Testis (tissue), 2 donors: ENCODE measurements at regions not wholly inside any gene's neighbourhood (a gene's known extent, or its start where the extent isn't known, plus 50 kb on each side); places are given as distances from the start of the nearest gene placed in this dataset.

Experiments
- DNase-seq: peaks from one replicate; pipeline ENCODE4 v3.0.0-alpha.2; 2019
- H3K27ac ChIP-seq, 2 donors: fragments of 200-600 bp; sonication (generic); one replicate each; pipeline ENCODE4 v1.5.1; 2019
- H3K27me3 ChIP-seq: fragments of 200-600 bp; sonication (generic); one replicate; pipeline ENCODE4 v1.5.1; 2019
- H3K36me3 ChIP-seq: fragments of 200-600 bp; sonication (generic); one replicate; pipeline ENCODE4 v1.5.1; 2017; ENCODE audit warnings: low read depth; ENCODE audit errors: missing control alignments
- H3K4me1 ChIP-seq: fragments of 200-600 bp; sonication (generic); one replicate; pipeline ENCODE4 v1.5.1; 2019
- H3K4me3 ChIP-seq, 2 donors: fragments of 200-600 bp; sonication (generic); one replicate each; pipeline ENCODE4 v1.5.1; 2017 to 2019
- H3K9me3 ChIP-seq: fragments of 200-600 bp; sonication (generic); one replicate; pipeline ENCODE4 v1.5.1; 2017
- CTCF ChIP-seq, 3 experiments: fragments of 450-650 bp in 2 of 3; fragments of 200-600 bp in 1 of 3; sonication (generic) in 1 of 3; IDR thresholded peaks; one replicate each; pipeline ENCODE4 v1.5.1; 2016 to 2019; ENCODE audit warnings: antibody characterized with exemption in 3 of 3, mild to moderate bottlenecking in 2 of 3, moderate library complexity in 1 of 3
- POLR2A ChIP-seq: fragments of 450-650 bp; IDR thresholded peaks from one replicate; pipeline ENCODE4 v1.6.1; 2017; ENCODE audit warnings: antibody characterized with exemption, mild to moderate bottlenecking, moderate library complexity
- whole genome bisulfite sequencing, 2 donors: methylation state at CpG; one replicate each; pipeline ENCODE4 v1.1.5; 2018; 5-methylcytosine and 5-hydroxymethylcytosine counted together
- intact Hi-C: fragments of 100-400 bp; cut with DNase I; formaldehyde crosslinking; loops from one replicate; pipeline ENCODE4 v1.15.1; 2023; ENCODE audit warnings: low total_unique reads

- Histone ChIP-seq H3K27ac (no peak overlapping the region), H3K9me3 (no peaks in the 10 kb centered on the region), H3K4me3 (no peak overlapping the region), H3K36me3 (no peaks in the 10 kb centered on the region), H3K4me1 (no peaks in the 10 kb centered on the region), H3K27me3 (no peaks in the 10 kb centered on the region)
- intact Hi-C loops = no loop called here
- TF ChIP-seq CTCF (IDR thresholded peaks at IDR 0.05) = no peak
- TF ChIP-seq POLR2A = no peak
- WGBS, 2 donors = 62 to 66% methylated on average over 2 of the region's 2 CpGs
- DNase-seq = no peak
These were observed 108.1 kb upstream of the PABPC4L start for GRCh38 chr4:134309715-134310114.

GRCh38 chr4:134308910-134309309 is 107.3 kb upstream of the PABPC4L start:
- Histone ChIP-seq H3K4me1 (no peaks in the 10 kb centered on the region), H3K36me3 (no peaks in the 10 kb centered on the region), H3K4me3 (no peak overlapping the region), H3K27ac (no peak overlapping the region), H3K27me3 (no peaks in the 10 kb centered on the region), H3K9me3 (no peaks in the 10 kb centered on the region)
- no peak for DNase-seq
- intact Hi-C loops = no loop called here
- TF ChIP-seq POLR2A (no peak), CTCF (IDR thresholded peaks at IDR 0.05) (no peak)

- no peaks in the 10 kb centered on the region for H3K9me3 ChIP-seq
- H3K27ac ChIP-seq = no peak overlapping the region
- no peak for DNase-seq
- no peak overlapping the region for H3K4me3 ChIP-seq
- no peaks in the 10 kb centered on the region for H3K27me3 ChIP-seq
- intact Hi-C loops = no loop called here
- TF ChIP-seq POLR2A = no peak
- TF ChIP-seq CTCF (IDR thresholded peaks at IDR 0.05) = no peak
- no peaks in the 10 kb centered on the region for H3K36me3 ChIP-seq
- no peaks in the 10 kb centered on the region for H3K4me1 ChIP-seq
These were observed 96.7 kb upstream of the PABPC4L start for GRCh38 chr4:134298313-134298712.

- no peak overlapping the region for H3K4me3 ChIP-seq
- H3K4me1 ChIP-seq = no peaks in the 10 kb centered on the region
- no peaks in the 10 kb centered on the region for H3K27me3 ChIP-seq
- no peaks in the 10 kb centered on the region for H3K36me3 ChIP-seq
- H3K9me3 ChIP-seq = no peaks in the 10 kb centered on the region
- no peak for DNase-seq
- no peak for TF ChIP-seq CTCF (IDR thresholded peaks at IDR 0.05)
- no peak for TF ChIP-seq POLR2A
- no peak overlapping the region for H3K27ac ChIP-seq
- intact Hi-C loops = no loop called here
These were observed 96.2 kb upstream of the PABPC4L start for GRCh38 chr4:134297765-134298164.

GRCh38 chr4:134282680-134283079 is 81.1 kb upstream of the PABPC4L start:
- WGBS, 2 donors = 95 to 98% methylated on average over 2 of the region's 2 CpGs
- no peak overlapping the region for H3K27ac ChIP-seq
- H3K4me1 ChIP-seq = no peaks in the 10 kb centered on the region
- H3K9me3 ChIP-seq = no peaks in the 10 kb centered on the region
- DNase-seq = no peak
- no peaks in the 10 kb centered on the region for H3K27me3 ChIP-seq
- intact Hi-C loops = no loop called here
- no peak overlapping the region for H3K4me3 ChIP-seq
- TF ChIP-seq CTCF (IDR thresholded peaks at IDR 0.05) = no peak
- no peak for TF ChIP-seq POLR2A
- H3K36me3 ChIP-seq = no peaks in the 10 kb centered on the region
